Liver (tissue), 3 donors: ENCODE measurements at regions not wholly inside any gene's neighbourhood (a gene's known extent, or its start where the extent isn't known, plus 50 kb on each side); places are given as distances from the start of the nearest gene placed in this dataset.

Experiments
- CTCF ChIP-seq: fragments of 150-350 bp; IDR thresholded peaks from 2 replicates; pipeline ENCODE4 v1.5.1; 2017; ENCODE audit warnings: improper control_type of control experiment, low read depth, low read length; ENCODE audit not compliant: missing input control
- MAX ChIP-seq: IDR thresholded peaks from 2 replicates; pipeline ENCODE4 v1.6.1; 2016; ENCODE audit warnings: antibody characterized with exemption
- RAD21 ChIP-seq, 2 donors: IDR thresholded peaks; 2 replicates each; pipeline ENCODE4 v1.6.1; 2016; ENCODE audit warnings: antibody characterized with exemption in 2 of 2, mild to moderate bottlenecking in 2 of 2
- TAF1 ChIP-seq: conservative IDR thresholded peaks from 2 replicates; pipeline ENCODE4 v1.6.1; 2016; ENCODE audit warnings: antibody characterized with exemption, mild to moderate bottlenecking
- TF ChIP-seq, protein P1 (sequence below): IDR thresholded peaks from 2 replicates; pipeline ENCODE4 v1.6.1; 2016; ENCODE audit warnings: antibody characterized with exemption
- TF ChIP-seq, protein P2 (sequence below): IDR thresholded peaks from 2 replicates; pipeline ENCODE4 v1.6.1; 2016; ENCODE audit warnings: antibody characterized with exemption, mild to moderate bottlenecking
- TF ChIP-seq, protein P3 (sequence below): IDR thresholded peaks from 2 replicates; pipeline ENCODE4 v1.6.1; 2016; ENCODE audit warnings: antibody characterized with exemption
- donor health status: healthy.
- donor health status: healthy.

DNA sequence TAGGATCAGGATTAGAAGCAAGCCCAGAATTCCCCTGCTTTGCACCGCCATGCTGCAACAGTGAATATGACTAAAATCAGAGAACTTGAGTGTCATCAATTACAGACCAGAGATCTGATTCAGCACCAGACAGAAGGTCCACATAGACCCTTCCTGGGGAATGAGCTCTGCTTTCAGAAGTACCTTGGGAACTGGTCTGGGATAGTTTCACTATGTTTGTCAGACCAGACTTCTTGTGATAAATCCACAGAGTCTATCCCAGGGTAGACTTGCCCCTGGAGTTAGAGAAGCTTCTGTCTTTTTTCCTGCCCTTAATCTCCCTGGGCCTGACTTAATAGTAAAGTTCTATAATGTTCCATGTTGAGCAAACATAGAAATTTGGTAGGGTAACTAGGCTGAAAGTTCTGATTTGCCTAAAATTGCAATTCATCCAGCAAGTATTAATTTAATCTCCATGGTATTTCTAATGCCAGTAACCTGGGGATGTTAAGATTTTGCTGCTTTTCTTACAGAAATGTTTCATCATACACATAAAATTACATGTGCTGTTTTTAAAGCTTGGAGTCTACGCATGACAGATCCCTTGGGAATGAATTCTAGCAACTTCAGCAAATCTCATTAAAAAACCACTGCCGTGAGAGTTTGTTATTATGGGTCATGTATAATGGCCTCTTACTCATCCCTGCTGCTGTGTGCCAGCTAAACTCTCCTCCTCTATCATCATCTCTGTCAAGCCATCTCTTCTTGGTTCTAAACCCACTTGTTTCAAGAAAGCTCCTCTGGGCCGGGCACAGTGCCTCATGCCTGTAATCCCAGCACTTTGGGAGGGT is 61.3 kb upstream of the METAP2 start:
- TF ChIP-seq RAD21 (IDR thresholded peaks at IDR 0.05) (no peak), TAF1 (no peak), MAX (no peak), CTCF (no peak)
- TF ChIP-seq, protein P1, sequence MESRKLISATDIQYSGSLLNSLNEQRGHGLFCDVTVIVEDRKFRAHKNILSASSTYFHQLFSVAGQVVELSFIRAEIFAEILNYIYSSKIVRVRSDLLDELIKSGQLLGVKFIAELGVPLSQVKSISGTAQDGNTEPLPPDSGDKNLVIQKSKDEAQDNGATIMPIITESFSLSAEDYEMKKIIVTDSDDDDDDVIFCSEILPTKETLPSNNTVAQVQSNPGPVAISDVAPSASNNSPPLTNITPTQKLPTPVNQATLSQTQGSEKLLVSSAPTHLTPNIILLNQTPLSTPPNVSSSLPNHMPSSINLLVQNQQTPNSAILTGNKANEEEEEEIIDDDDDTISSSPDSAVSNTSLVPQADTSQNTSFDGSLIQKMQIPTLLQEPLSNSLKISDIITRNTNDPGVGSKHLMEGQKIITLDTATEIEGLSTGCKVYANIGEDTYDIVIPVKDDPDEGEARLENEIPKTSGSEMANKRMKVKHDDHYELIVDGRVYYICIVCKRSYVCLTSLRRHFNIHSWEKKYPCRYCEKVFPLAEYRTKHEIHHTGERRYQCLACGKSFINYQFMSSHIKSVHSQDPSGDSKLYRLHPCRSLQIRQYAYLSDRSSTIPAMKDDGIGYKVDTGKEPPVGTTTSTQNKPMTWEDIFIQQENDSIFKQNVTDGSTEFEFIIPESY: no peak
- TF ChIP-seq, protein P2, sequence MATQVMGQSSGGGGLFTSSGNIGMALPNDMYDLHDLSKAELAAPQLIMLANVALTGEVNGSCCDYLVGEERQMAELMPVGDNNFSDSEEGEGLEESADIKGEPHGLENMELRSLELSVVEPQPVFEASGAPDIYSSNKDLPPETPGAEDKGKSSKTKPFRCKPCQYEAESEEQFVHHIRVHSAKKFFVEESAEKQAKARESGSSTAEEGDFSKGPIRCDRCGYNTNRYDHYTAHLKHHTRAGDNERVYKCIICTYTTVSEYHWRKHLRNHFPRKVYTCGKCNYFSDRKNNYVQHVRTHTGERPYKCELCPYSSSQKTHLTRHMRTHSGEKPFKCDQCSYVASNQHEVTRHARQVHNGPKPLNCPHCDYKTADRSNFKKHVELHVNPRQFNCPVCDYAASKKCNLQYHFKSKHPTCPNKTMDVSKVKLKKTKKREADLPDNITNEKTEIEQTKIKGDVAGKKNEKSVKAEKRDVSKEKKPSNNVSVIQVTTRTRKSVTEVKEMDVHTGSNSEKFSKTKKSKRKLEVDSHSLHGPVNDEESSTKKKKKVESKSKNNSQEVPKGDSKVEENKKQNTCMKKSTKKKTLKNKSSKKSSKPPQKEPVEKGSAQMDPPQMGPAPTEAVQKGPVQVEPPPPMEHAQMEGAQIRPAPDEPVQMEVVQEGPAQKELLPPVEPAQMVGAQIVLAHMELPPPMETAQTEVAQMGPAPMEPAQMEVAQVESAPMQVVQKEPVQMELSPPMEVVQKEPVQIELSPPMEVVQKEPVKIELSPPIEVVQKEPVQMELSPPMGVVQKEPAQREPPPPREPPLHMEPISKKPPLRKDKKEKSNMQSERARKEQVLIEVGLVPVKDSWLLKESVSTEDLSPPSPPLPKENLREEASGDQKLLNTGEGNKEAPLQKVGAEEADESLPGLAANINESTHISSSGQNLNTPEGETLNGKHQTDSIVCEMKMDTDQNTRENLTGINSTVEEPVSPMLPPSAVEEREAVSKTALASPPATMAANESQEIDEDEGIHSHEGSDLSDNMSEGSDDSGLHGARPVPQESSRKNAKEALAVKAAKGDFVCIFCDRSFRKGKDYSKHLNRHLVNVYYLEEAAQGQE: no peak
- TF ChIP-seq, protein P3, sequence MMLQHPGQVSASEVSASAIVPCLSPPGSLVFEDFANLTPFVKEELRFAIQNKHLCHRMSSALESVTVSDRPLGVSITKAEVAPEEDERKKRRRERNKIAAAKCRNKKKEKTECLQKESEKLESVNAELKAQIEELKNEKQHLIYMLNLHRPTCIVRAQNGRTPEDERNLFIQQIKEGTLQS: no peak
